Lung (tissue), 11 donors: ENCODE measurements at regions not wholly inside any gene's neighbourhood (a gene's known extent, or its start where the extent isn't known, plus 50 kb on each side); places are given as distances from the start of the nearest gene placed in this dataset.
A peak's percentile ranks its signal among the peaks of the same experiment; 100 is the strongest.

Source experiments
- ATAC-seq: fragments of 200-7000 bp; cut with Tn5 transposase; one replicate; pipeline ENCODE4 v1.9.1; 2020; ENCODE audit warnings: moderate number of reproducible peaks; ENCODE audit not compliant: insufficient read depth, low FRiP score
- DNase-seq, 3 donors: peaks; one replicate each; pipeline ENCODE4 v3.0.0-alpha.2; 2013 to 2017
- H3K27ac ChIP-seq, 2 donors: one replicate each; pipeline ENCODE4 v1.5.1; 2013; ENCODE audit warnings: mild to moderate bottlenecking in 2 of 2, moderate library complexity in 2 of 2, control low read depth in 1 of 2, inconsistent platforms in 1 of 2, low read depth in 1 of 2, low read length in 1 of 2
- H3K27me3 ChIP-seq, 3 donors: one replicate each; pipeline ENCODE4 v1.5.1; 2013; ENCODE audit warnings: low read length in 2 of 3; ENCODE audit not compliant: control insufficient read depth in 3 of 3, insufficient read depth in 3 of 3
- H3K36me3 ChIP-seq, 4 donors: one replicate each; pipeline ENCODE4 v1.5.1; 2013; ENCODE audit warnings: low read length in 4 of 4, mild to moderate bottlenecking in 1 of 4, moderate library complexity in 1 of 4; ENCODE audit not compliant: control insufficient read depth in 4 of 4, insufficient read depth in 4 of 4
- H3K4me1 ChIP-seq, 5 donors: one replicate each; pipeline ENCODE4 v1.5.1; 2013; ENCODE audit warnings: low read length in 5 of 5, mild to moderate bottlenecking in 2 of 5, moderate library complexity in 1 of 5; ENCODE audit not compliant: control insufficient read depth in 5 of 5, insufficient read depth in 5 of 5
- H3K4me3 ChIP-seq: one replicate; pipeline ENCODE4 v1.5.1; 2013; ENCODE audit warnings: mild to moderate bottlenecking, control low read depth, moderate library complexity
- H3K9ac ChIP-seq, 2 donors: one replicate each; pipeline ENCODE4 v1.5.1; 2013; ENCODE audit warnings: low read length in 2 of 2, control low read depth in 1 of 2; ENCODE audit not compliant: insufficient read depth in 1 of 2
- H3K9me3 ChIP-seq, 4 donors: one replicate each; pipeline ENCODE4 v1.5.1; 2013; ENCODE audit warnings: low read length in 3 of 4, mild to moderate bottlenecking in 1 of 4, moderate library complexity in 1 of 4; ENCODE audit not compliant: control insufficient read depth in 4 of 4, insufficient read depth in 3 of 4
- CTCF ChIP-seq: IDR thresholded peaks from 2 replicates; pipeline ENCODE4 v1.5.1; 2012; ENCODE audit warnings: mild to moderate bottlenecking; ENCODE audit errors: control extremely low read depth, extremely low read depth
- WGBS, 2 donors: extraction: QIAGEN DNeasy Blood & Tissue Kit; methylation state at CpG; one replicate each; pipeline ENCODE4 v1.1.7; 2013; 5-methylcytosine and 5-hydroxymethylcytosine counted together
- donor health status: control.
- donor health status: control.
- donor health status: Bipolar disorder and iron deficiency.
- donor health status: healthy.
- donor health status: DM: yes; HTN: yes; CAD: no.

DNA sequence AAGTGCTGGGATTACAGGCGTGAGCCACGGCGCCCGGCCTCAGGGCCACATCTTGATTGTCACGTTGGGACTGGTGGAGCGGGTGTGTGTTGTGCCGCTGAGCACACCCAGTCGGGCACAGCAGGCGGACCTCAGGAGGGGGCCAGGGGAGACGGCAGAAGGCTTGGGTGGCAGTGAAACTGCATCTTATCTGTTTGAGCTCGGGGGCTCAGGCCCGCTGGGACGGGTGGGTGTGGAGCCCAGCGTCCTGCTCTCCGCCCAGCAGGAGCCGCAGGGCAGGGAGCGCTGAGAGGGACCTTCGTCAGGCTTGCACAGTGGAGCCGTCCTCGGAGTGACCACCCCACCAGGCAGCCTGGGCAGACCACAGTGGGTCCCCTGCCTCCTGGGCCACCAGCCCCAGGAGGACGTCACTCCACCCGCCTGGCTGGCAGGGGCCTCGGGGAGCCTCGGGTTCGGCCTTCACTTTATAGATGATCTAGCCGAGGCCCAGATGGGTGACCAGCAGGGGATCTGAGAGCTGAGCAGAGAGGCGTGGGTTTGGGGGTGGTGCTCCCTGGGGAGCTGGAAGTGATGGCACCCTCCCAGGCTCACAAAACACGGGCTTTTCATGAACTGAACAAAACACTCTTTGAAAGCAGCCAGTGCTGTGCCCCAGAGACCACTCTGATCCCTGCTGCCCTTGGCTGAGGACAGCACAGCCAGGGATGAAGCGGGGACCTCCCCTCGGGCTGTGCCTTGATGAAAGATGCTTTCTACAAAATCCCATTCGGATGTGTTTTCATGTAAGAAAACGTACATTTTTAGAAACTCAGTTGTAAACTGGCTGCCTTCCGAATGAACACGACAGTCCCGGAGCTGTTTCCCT is 181.1 kb downstream of the SEC14L1 start:
- peaks cover 0 to 55% (median 43%) of the 10 kb centered on the region in 5 donors for H3K4me1 ChIP-seq
- DNase-seq (peak in 1 of 3 donors; percentile 8), ATAC-seq (no peak)
- no peaks in the 10 kb centered on the region for H3K36me3 ChIP-seq
- H3K4me3 ChIP-seq: no peak overlapping the region
- no peak overlapping the region for H3K9ac ChIP-seq
- H3K9me3 ChIP-seq: no peaks in the 10 kb centered on the region
- WGBS, 2 donors: 81 to 82% methylated on average over 35 of the region's 35 CpGs
- no peak for TF ChIP-seq CTCF
- H3K27me3 ChIP-seq: no peaks in the 10 kb centered on the region
- H3K27ac ChIP-seq: peak overlapping the region; percentile 0 to 6

- Histone ChIP-seq H3K4me1 (peaks cover 0 to 56% (median 43%) of the 10 kb centered on the region in 5 donors), H3K9ac (peak overlapping the region; percentile 11 to 47), H3K36me3 (no peaks in the 10 kb centered on the region), H3K4me3 (no peak overlapping the region), H3K27me3 (no peaks in the 10 kb centered on the region), H3K9me3 (no peaks in the 10 kb centered on the region), H3K27ac (peak overlapping the region; percentile 57 to 93)
- 46 to 47% methylated on average over 32 of the region's 32 CpGs for WGBS, 2 donors
- no peak for TF ChIP-seq CTCF
- DNase-seq (peak; percentile 71 to 92 (median 83)), ATAC-seq (peak; percentile 51)
Observed at GRCh38 chr17:77322514-77323412, 182.0 kb downstream of the SEC14L1 start.

DNA sequence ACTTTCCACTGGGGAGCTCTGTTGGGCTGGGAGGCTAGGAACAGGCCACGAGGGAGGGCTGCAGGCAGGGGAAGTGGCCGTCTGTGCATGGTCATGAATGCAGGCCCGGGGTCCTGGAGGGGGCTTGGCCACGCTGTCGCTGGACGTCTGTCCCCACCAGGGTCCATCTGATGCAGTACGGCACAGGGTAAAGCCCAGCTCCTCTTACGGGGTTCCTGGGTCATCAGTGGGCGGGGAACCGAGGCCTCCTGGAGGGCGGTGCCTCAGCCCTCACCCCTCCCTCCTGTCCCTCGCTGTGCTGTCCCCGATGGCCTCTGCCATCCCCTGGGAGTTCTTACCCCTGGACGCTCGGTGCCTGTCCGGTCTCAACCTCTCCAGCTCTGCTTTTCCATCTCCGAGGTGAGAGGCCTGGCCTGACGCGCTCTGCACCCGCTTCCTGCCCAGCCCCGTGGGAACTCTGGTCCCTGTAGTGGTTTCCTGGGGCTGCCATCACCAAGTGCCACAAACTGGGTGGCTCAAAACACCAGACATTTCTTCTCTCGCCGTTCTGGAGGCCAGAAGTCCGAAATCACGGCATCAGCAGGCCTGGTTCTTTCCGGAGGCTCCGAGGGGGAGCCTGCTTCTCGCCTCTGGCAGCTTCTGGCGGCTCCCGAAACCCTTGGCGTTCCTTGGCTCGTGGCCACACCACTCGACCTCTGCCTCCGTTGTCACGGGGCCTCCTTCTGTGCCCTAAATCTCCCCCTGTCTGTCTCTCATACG is 182.8 kb downstream of the SEC14L1 start:
- Histone ChIP-seq H3K9me3 (no peaks in the 10 kb centered on the region), H3K9ac (peak overlapping the region; percentile 11 to 38), H3K4me3 (no peak overlapping the region), H3K27ac (peak overlapping the region; percentile 57 to 87), H3K36me3 (no peaks in the 10 kb centered on the region), H3K27me3 (no peaks in the 10 kb centered on the region), H3K4me1 (peaks cover 0 to 52% (median 41%) of the 10 kb centered on the region in 5 donors)
- no peak for TF ChIP-seq CTCF
- DNase-seq: peak; percentile 46 to 71 (median 59)
- 59 to 78% methylated on average over 35 to 36 of the region's 36 CpGs for WGBS, 2 donors
- no peak for ATAC-seq
